ENCODE measurements at regions not wholly inside any gene's neighbourhood (a gene's known extent, or its start where the extent isn't known, plus 50 kb on each side); places are given as distances from the start of the nearest gene placed in this dataset.

DNA sequence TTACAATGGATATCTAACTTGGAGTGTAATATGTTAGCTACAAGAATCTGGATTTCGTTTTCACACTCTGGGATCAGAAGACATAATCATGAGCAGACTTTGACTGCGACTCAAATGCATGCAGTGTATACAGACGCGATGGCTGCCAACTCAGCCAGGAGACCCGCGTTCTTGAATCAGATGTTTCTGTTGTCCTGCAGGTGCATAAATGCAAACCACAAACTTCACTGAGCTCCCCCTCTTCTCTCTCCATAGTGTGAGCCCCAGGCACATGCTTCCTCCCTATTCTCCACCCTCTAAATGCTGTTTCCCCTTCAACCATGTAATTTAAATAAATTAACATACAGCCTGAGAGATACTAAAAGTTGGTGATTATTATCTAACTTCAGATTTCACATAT is 347.9 kb downstream of the DCHS2 start:
- TF ChIP-seq, protein P1, sequence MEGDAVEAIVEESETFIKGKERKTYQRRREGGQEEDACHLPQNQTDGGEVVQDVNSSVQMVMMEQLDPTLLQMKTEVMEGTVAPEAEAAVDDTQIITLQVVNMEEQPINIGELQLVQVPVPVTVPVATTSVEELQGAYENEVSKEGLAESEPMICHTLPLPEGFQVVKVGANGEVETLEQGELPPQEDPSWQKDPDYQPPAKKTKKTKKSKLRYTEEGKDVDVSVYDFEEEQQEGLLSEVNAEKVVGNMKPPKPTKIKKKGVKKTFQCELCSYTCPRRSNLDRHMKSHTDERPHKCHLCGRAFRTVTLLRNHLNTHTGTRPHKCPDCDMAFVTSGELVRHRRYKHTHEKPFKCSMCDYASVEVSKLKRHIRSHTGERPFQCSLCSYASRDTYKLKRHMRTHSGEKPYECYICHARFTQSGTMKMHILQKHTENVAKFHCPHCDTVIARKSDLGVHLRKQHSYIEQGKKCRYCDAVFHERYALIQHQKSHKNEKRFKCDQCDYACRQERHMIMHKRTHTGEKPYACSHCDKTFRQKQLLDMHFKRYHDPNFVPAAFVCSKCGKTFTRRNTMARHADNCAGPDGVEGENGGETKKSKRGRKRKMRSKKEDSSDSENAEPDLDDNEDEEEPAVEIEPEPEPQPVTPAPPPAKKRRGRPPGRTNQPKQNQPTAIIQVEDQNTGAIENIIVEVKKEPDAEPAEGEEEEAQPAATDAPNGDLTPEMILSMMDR (conservative IDR thresholded peaks at IDR 0.05 in 1 of 2, IDR thresholded peaks at IDR 0.05 in 1 of 2; ENCODE audit: low read depth in 1 of 2, low read length in 2 of 2): no peak
- TF ChIP-seq EZH2 (IDR thresholded peaks at IDR 0.05; ENCODE audit: low read length, missing control alignments): no peak
